ENCODE measurements at regions not wholly inside any gene's neighbourhood (a gene's known extent, or its start where the extent isn't known, plus 50 kb on each side); places are given as distances from the start of the nearest gene placed in this dataset.

DNA sequence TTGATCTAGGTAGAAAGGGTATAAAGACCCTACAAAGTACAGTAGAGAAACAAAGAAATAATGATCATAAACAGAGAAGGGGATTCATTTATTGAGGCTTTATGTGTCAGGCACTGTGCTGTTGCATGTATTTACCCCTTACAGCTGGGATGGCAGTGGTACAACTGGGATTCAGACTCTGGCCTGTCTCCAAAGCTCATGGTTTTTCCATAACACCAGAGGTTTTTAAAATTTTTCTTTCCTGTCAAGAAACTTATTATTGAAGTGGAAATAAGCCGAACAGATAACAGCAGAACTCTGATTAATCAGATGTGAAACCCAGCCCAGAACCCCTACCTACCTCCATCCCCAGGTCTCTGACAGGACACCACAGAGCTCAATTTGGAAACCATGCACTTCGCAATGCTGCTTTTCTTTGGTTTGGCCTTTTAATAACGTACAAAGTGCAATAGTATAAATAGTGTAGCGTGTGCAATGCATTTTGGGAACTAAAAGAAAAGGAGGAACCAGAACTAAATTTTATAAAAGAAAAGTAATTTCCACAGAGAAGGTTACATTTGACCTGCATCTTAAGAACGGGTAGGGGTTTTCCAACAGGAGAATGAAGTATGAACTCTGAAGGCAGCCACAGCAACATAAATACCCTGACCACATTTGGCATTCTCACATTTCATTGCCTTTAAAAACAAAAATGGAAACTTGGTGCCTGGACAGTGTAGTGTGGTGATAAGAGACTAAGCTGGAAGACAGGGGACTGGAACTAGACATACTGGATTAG, 92.0 kb upstream of the S1PR1 start:
- Histone ChIP-seq H3K4me1 (ENCODE audit: low read length) (no peaks in the 10 kb centered on the region), H3K9me2 (replicated peaks; ENCODE audit: insufficient read depth, low read length) (no peaks in the 10 kb centered on the region), H3K27me3 (replicated peaks; ENCODE audit: insufficient read depth, low read length) (no peaks in the 10 kb centered on the region), H2AFZ (ENCODE audit: low read length) (no peak overlapping the region), H3K4me3 (ENCODE audit: low read length) (no peak overlapping the region), H3K9me3 (replicated peaks; ENCODE audit: insufficient read depth, low read length) (no peaks in the 10 kb centered on the region), H3K36me3 (replicated peaks; ENCODE audit: insufficient read depth, low read length) (no peaks in the 10 kb centered on the region), H3K79me2 (ENCODE audit: low read length) (no peaks in the 10 kb centered on the region), H3F3A (ENCODE audit: insufficient read depth, low read length) (no peaks in the 10 kb centered on the region), H3K4me2 (ENCODE audit: low read depth, low read length) (no peak overlapping the region), H3K9ac (ENCODE audit: low read length) (no peak overlapping the region), H3K27ac (ENCODE audit: low read length) (no peak overlapping the region), H4K20me1 (ENCODE audit: insufficient read depth, low read length) (no peaks in the 10 kb centered on the region)
- no peak for TF ChIP-seq CTCF (IDR thresholded peaks at IDR 0.05; ENCODE audit: low read length)
- TF ChIP-seq EZH2phosphoT487 (IDR thresholded peaks at IDR 0.05; ENCODE audit: low read length): no peak
- no peak for TF ChIP-seq EZH2 (optimal IDR thresholded peaks at IDR 0.05; ENCODE audit: low read depth, low read length)
- no peak for DNase-seq

DNA sequence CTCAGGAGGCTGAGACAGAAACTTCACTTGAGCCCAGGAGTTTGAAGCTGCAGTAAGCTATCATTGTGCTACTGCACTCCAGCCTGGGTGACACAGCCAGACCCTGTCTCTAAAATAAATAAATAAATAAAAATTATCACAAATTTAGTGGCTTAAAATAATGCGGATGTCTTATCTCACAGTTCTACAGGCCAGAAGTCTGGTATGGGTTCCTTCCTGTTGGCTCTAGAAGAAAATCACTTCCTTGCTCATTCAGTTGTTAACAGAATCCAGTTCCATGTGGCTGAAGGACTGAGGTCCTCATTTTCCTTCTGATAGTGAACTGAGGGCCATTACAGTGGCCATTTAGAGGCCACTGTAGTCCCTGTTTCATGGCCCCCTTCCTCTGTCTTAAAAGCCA, 94.6 kb upstream of the S1PR1 start:
- H3K9me2 ChIP-seq (replicated peaks; ENCODE audit: insufficient read depth, low read length): no peaks in the 10 kb centered on the region
- H3K4me3 ChIP-seq (ENCODE audit: low read length): no peak overlapping the region
- H3K9ac ChIP-seq (ENCODE audit: low read length): no peak overlapping the region
- no peaks in the 10 kb centered on the region for H4K20me1 ChIP-seq (ENCODE audit: insufficient read depth, low read length)
- no peak overlapping the region for H2AFZ ChIP-seq (ENCODE audit: low read length)
- no peak overlapping the region for H3K4me2 ChIP-seq (ENCODE audit: low read depth, low read length)
- H3K4me1 ChIP-seq (ENCODE audit: low read length): no peaks in the 10 kb centered on the region
- no peaks in the 10 kb centered on the region for H3K27me3 ChIP-seq (replicated peaks; ENCODE audit: insufficient read depth, low read length)
- no peaks in the 10 kb centered on the region for H3K79me2 ChIP-seq (ENCODE audit: low read length)
- no peaks in the 10 kb centered on the region for H3F3A ChIP-seq (ENCODE audit: insufficient read depth, low read length)
- H3K9me3 ChIP-seq (replicated peaks; ENCODE audit: insufficient read depth, low read length): no peaks in the 10 kb centered on the region
- H3K27ac ChIP-seq (ENCODE audit: low read length): no peak overlapping the region
- no peak for DNase-seq
- TF ChIP-seq CTCF (IDR thresholded peaks at IDR 0.05; ENCODE audit: low read length): no peak
- TF ChIP-seq EZH2 (optimal IDR thresholded peaks at IDR 0.05; ENCODE audit: low read depth, low read length): no peak
- no peaks in the 10 kb centered on the region for H3K36me3 ChIP-seq (replicated peaks; ENCODE audit: insufficient read depth, low read length)

DNA sequence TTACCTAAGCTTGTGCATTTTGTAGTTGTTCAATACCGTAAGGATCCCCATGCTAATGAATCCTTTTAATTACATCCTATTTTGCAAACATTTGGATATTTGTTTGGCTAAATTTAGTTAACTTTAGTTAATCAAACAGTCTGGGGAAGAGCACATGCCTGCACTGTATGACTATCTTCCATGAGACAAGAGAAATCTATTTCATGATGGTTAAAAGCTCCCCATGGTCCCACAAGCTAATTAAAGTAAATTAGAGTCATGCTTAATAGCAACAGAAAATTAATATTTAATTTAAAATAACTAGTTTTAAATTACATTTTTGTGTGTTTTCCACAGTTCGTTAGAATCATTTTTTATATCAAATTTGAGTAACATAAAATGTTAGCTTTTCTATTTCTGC, 95.4 kb upstream of the S1PR1 start:
- TF ChIP-seq EZH2phosphoT487 (IDR thresholded peaks at IDR 0.05; ENCODE audit: low read length) (no peak), CTCF (IDR thresholded peaks at IDR 0.05; ENCODE audit: low read length) (no peak), EZH2 (optimal IDR thresholded peaks at IDR 0.05; ENCODE audit: low read depth, low read length) (no peak)
- no peaks in the 10 kb centered on the region for H3K27me3 ChIP-seq (replicated peaks; ENCODE audit: insufficient read depth, low read length)
- no peak overlapping the region for H3K27ac ChIP-seq (ENCODE audit: low read length)
- H3F3A ChIP-seq (ENCODE audit: insufficient read depth, low read length): no peaks in the 10 kb centered on the region
- no peaks in the 10 kb centered on the region for H3K9me3 ChIP-seq (replicated peaks; ENCODE audit: insufficient read depth, low read length)
- no peak for DNase-seq
- H2AFZ ChIP-seq (ENCODE audit: low read length): no peak overlapping the region
- H3K79me2 ChIP-seq (ENCODE audit: low read length): no peaks in the 10 kb centered on the region
- no peak overlapping the region for H3K4me3 ChIP-seq (ENCODE audit: low read length)
- no peaks in the 10 kb centered on the region for H3K4me1 ChIP-seq (ENCODE audit: low read length)
- no peak overlapping the region for H3K9ac ChIP-seq (ENCODE audit: low read length)
- no peaks in the 10 kb centered on the region for H3K9me2 ChIP-seq (replicated peaks; ENCODE audit: insufficient read depth, low read length)
- no peaks in the 10 kb centered on the region for H4K20me1 ChIP-seq (ENCODE audit: insufficient read depth, low read length)
- no peaks in the 10 kb centered on the region for H3K36me3 ChIP-seq (replicated peaks; ENCODE audit: insufficient read depth, low read length)
- H3K4me2 ChIP-seq (ENCODE audit: low read depth, low read length): no peak overlapping the region

Measured in MM.1S (cell line).